ENCODE measurements at regions not wholly inside any gene's neighbourhood (a gene's known extent, or its start where the extent isn't known, plus 50 kb on each side); places are given as distances from the start of the nearest gene placed in this dataset.

DNA sequence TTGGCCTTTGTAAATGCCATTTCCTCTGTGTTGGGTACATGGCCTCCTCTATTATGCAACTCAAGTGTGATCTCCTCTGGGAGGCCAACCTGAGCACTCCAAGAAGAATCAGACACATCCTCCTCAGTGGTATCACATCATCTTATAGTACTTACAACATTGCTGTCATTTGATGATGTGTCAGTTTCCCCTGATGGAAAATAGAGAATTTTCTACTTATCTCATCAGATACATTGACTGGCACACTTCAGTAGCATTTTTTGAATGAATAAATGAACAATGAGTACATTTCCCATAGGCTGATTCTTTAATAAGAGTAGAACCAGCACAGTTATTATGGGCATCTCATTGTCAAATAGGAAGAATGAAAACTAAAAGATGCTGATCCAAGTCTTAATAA, 86.6 kb upstream of the NXPH2 start:
- TF ChIP-seq TAF1 (IDR thresholded peaks at IDR 0.05; ENCODE audit: low read depth, low read length) (no peak), POU2F2 (IDR thresholded peaks at IDR 0.05; ENCODE audit: low read depth, low read length) (no peak), POLR2A (IDR thresholded peaks at IDR 0.05; ENCODE audit: low read depth, low read length) (no peak), POLR2AphosphoS5 (IDR thresholded peaks at IDR 0.05; ENCODE audit: low read depth, low read length) (no peak)

Data from GM12891 (cell line).